Transverse colon (tissue), 4 donors: ENCODE measurements at regions not wholly inside any gene's neighbourhood (a gene's known extent, or its start where the extent isn't known, plus 50 kb on each side); places are given as distances from the start of the nearest gene placed in this dataset.

ENCODE experiments used
- CTCF ChIP-seq, 5 experiments: fragments of 200-600 bp in 3 of 5; fragments of 450-650 bp in 2 of 5; sonication (generic) in 3 of 5; IDR thresholded peaks; 1 replicate in 2 of 5; 2 replicates in 3 of 5; pipeline ENCODE4 v1.5.1; 2016 to 2017; ENCODE audit warnings: antibody characterized with exemption in 5 of 5, inconsistent platforms in 3 of 5, mild to moderate bottlenecking in 2 of 5, moderate library complexity in 1 of 5
- POLR2A ChIP-seq: fragments of 450-650 bp; IDR thresholded peaks from one replicate; pipeline ENCODE4 v1.6.1; 2016; ENCODE audit warnings: antibody characterized with exemption, mild to moderate bottlenecking, moderate library complexity
- POLR2AphosphoS5 ChIP-seq, 3 donors: sonication (generic); formaldehyde crosslinking; IDR thresholded peaks; one replicate each; pipeline ENCODE4 v1.6.1; 2016; ENCODE audit warnings: antibody characterized with exemption in 3 of 3

DNA sequence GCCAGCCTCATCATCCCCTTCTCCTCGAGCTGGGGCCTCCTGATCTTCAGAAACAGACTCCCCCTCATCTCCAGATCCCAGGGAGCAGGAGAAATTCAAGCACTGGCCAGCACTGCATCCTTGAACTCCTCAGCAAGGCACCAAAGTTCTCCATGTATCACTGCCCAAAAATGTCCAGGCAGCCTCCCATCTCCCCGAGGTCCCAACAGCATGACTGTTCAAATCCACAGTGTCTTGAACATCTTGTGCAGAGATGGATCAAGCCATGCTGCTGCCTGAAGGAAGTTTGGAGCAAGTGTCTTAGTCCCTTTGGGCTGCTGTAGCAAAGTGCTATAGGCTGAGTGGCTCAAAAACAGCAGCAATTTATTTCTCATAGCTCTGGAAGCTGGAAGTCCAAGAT is 115.5 kb upstream of the GALNT17 start:
- TF ChIP-seq CTCF (IDR thresholded peaks at IDR 0.05), result no peak
- no peak for TF ChIP-seq POLR2AphosphoS5 (IDR thresholded peaks at IDR 0.05)
- no peak for TF ChIP-seq POLR2A
